ENCODE measurements at regions not wholly inside any gene's neighbourhood (a gene's known extent, or its start where the extent isn't known, plus 50 kb on each side); places are given as distances from the start of the nearest gene placed in this dataset.

- in situ Hi-C loops (cut with HindIII; ENCODE audit: extremely low pct_ligation_motif_present, low pct_unique_long_range_greater_than_20kb) (no loop called here), intact Hi-C loops (cut with micrococcal nuclease; ENCODE audit: unreplicated experiment) (no loop called here)
- TF ChIP-seq CBFB (CRISPR knock-in tag; IDR thresholded peaks at IDR 0.05) (no peak), ZNF3 (CRISPR knock-in tag; IDR thresholded peaks at IDR 0.05) (no peak), CREB1 (IDR thresholded peaks at IDR 0.05) (peak; percentile 88), CREB1 (CRISPR knock-in tag; IDR thresholded peaks at IDR 0.05) (no peak), FIP1L1 (IDR thresholded peaks at IDR 0.05; ENCODE audit: borderline replicate concordance, insufficient read depth, low read depth, low read length) (no peak), ATF7 (IDR thresholded peaks at IDR 0.05) (peak; percentile 97), ATF7 (CRISPR knock-in tag; IDR thresholded peaks at IDR 0.05) (no peak)
- Histone ChIP-seq H3K36me3 (replicated peaks in 1 of 2; ENCODE audit: control insufficient read depth in 1 of 2, insufficient read depth in 2 of 2, low read length in 2 of 2) (no peaks in the 10 kb centered on the region), H3K79me2 (ENCODE audit: insufficient read depth, low read length) (no peaks in the 10 kb centered on the region), H2AFZ (ENCODE audit: low read length) (no peak overlapping the region), H3K9me3 (ENCODE audit: low read length) (peaks cover 61% of the 10 kb centered on the region), H4K20me1 (ENCODE audit: insufficient read depth, low read length) (no peaks in the 10 kb centered on the region), H3K4me2 (ENCODE audit: low read depth, low read length) (no peak overlapping the region), H3K4me1 (ENCODE audit: insufficient read depth, low read length) (no peaks in the 10 kb centered on the region), H3K4me3 (replicated peaks in 1 of 3; ENCODE audit: insufficient read depth in 1 of 3, low read depth in 2 of 3, low read length in 3 of 3) (no peak overlapping the region), H3K9ac (ENCODE audit: insufficient read depth, low read depth, low read length) (no peak overlapping the region), H3K27ac (ENCODE audit: extremely low read length, insufficient read depth, low read length) (no peak overlapping the region), H3K27me3 (ENCODE audit: control insufficient read depth in 1 of 2, insufficient read depth in 2 of 2, low read length in 2 of 2) (no peaks in the 10 kb centered on the region)
- FAIRE-seq, result no peak
- no peak for ATAC-seq
- no peak for DNase-seq (ENCODE audit: low spot score)
- POLR2A ChIA-PET, result no interaction called here
- CTCF ChIA-PET (ENCODE audit: low intra/inter-chr PET ratio, low total read pairs), result no interaction called here
- no TSS peak for BruUV-seq (replicated peaks)
- WGBS (ENCODE audit: low lambda C conversion rate), result 19% methylated on average over 5 of the region's 5 CpGs
These were observed 290.1 kb downstream of the NEBL start for GRCh38 chr10:20606985-20607384.

DNA sequence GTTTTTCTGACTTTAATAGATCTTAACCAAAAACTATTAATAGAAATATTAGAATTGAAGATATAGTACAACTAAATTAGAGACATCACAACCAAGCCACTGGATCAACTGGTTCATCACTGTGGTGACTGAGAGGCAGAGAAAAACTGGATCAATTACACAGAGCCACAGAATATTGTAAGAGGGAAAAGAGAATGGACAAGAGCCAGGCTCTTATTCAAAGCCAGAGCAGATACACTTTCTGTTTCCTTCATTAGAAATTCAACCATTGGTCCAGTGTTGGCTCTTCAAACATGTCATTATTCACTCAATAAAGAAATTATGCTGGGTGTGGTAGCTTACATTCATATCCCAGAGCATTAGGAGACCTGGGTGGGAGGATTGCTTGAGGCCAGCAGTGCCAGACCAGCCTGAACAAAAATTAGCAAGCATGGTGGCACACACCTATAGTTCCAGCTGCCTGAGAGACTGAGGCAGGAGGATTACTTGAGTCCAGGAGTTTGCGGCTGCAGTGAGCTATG, 295.1 kb downstream of the NEBL start:
- no peaks in the 10 kb centered on the region for H3K4me1 ChIP-seq (ENCODE audit: insufficient read depth, low read length)
- ChIA-PET POLR2A (no interaction called here), CTCF (ENCODE audit: low intra/inter-chr PET ratio, low total read pairs) (no interaction called here)
- in situ Hi-C loops (cut with HindIII; ENCODE audit: extremely low pct_ligation_motif_present, low pct_unique_long_range_greater_than_20kb), result no loop called here
- H3K4me2 ChIP-seq (ENCODE audit: low read depth, low read length), result no peak overlapping the region
- H2AFZ ChIP-seq (ENCODE audit: low read length), result no peak overlapping the region
- H3K4me3 ChIP-seq (replicated peaks in 1 of 3; ENCODE audit: insufficient read depth in 1 of 3, low read depth in 2 of 3, low read length in 3 of 3), result no peak overlapping the region
- DNase-seq (ENCODE audit: low spot score) (no peak), FAIRE-seq (no peak), ATAC-seq (no peak)
- no peaks in the 10 kb centered on the region for H3K79me2 ChIP-seq (ENCODE audit: insufficient read depth, low read length)
- H3K9me3 ChIP-seq (ENCODE audit: low read length), result peaks cover 70% of the 10 kb centered on the region
- intact Hi-C loops (cut with micrococcal nuclease; ENCODE audit: unreplicated experiment), result no loop called here
- H3K27me3 ChIP-seq (ENCODE audit: control insufficient read depth in 1 of 2, insufficient read depth in 2 of 2, low read length in 2 of 2), result no peaks in the 10 kb centered on the region
- WGBS (ENCODE audit: low lambda C conversion rate), result 0% methylated on average over 1 of the region's 1 CpG
- no peaks in the 10 kb centered on the region for H4K20me1 ChIP-seq (ENCODE audit: insufficient read depth, low read length)
- no peaks in the 10 kb centered on the region for H3K36me3 ChIP-seq (replicated peaks in 1 of 2; ENCODE audit: control insufficient read depth in 1 of 2, insufficient read depth in 2 of 2, low read length in 2 of 2)
- H3K9ac ChIP-seq (ENCODE audit: insufficient read depth, low read depth, low read length), result no peak overlapping the region
- TF ChIP-seq HMG20A (CRISPR knock-in tag; IDR thresholded peaks at IDR 0.05; ENCODE audit: borderline replicate concordance) (no peak), KDM5A (IDR thresholded peaks at IDR 0.05; ENCODE audit: borderline replicate concordance, low read length) (no peak), ZNF740 (CRISPR knock-in tag; IDR thresholded peaks at IDR 0.05) (no peak)
- TF ChIP-seq, protein P1, sequence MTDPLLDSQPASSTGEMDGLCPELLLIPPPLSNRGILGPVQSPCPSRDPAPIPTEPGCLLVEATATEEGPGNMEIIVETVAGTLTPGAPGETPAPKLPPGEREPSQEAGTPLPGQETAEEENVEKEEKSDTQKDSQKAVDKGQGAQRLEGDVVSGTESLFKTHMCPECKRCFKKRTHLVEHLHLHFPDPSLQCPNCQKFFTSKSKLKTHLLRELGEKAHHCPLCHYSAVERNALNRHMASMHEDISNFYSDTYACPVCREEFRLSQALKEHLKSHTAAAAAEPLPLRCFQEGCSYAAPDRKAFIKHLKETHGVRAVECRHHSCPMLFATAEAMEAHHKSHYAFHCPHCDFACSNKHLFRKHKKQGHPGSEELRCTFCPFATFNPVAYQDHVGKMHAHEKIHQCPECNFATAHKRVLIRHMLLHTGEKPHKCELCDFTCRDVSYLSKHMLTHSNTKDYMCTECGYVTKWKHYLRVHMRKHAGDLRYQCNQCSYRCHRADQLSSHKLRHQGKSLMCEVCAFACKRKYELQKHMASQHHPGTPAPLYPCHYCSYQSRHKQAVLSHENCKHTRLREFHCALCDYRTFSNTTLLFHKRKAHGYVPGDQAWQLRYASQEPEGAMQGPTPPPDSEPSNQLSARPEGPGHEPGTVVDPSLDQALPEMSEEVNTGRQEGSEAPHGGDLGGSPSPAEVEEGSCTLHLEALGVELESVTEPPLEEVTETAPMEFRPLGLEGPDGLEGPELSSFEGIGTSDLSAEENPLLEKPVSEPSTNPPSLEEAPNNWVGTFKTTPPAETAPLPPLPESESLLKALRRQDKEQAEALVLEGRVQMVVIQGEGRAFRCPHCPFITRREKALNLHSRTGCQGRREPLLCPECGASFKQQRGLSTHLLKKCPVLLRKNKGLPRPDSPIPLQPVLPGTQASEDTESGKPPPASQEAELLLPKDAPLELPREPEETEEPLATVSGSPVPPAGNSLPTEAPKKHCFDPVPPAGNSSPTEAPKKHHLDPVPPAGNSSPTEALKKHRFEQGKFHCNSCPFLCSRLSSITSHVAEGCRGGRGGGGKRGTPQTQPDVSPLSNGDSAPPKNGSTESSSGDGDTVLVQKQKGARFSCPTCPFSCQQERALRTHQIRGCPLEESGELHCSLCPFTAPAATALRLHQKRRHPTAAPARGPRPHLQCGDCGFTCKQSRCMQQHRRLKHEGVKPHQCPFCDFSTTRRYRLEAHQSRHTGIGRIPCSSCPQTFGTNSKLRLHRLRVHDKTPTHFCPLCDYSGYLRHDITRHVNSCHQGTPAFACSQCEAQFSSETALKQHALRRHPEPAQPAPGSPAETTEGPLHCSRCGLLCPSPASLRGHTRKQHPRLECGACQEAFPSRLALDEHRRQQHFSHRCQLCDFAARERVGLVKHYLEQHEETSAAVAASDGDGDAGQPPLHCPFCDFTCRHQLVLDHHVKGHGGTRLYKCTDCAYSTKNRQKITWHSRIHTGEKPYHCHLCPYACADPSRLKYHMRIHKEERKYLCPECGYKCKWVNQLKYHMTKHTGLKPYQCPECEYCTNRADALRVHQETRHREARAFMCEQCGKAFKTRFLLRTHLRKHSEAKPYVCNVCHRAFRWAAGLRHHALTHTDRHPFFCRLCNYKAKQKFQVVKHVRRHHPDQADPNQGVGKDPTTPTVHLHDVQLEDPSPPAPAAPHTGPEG (CRISPR knock-in tag; IDR thresholded peaks at IDR 0.05), result no peak
- H3K27ac ChIP-seq (ENCODE audit: extremely low read length, insufficient read depth, low read length), result no peak overlapping the region
- no TSS peak for BruUV-seq (replicated peaks)

All from HepG2 (cell line).